WI38 (cell line): ENCODE measurements at regions not wholly inside any gene's neighbourhood (a gene's known extent, or its start where the extent isn't known, plus 50 kb on each side); places are given as distances from the start of the nearest gene placed in this dataset.

ENCODE experiments used
- H3K4me3 ChIP-seq: 2 replicates; pipeline ENCODE4 v1.5.1; 2011; ENCODE audit warnings: low read depth, mild to moderate bottlenecking, control low read depth, low read length
- CTCF ChIP-seq: IDR thresholded peaks from 2 replicates; pipeline ENCODE4 v1.5.1; 2012; ENCODE audit warnings: low read depth, mild to moderate bottlenecking, control low read depth, low read length

DNA sequence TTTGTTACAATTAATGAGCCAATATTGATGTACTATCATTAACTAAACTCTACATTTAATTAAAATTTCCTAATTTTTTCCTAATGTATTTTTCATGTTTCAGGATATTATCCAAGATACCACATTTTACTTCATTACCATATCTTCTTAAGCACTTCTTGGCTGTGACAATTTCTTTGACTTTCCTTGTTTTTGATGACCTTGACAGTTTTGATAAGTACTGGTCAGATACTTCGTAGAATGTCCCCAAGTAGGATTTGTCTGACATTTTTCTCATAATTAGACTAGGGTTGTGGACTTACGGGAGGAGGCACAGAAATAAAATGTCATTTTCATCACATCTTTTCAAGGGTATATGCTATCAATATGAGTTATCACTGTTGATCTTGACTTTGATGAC, 700.9 kb downstream of the BCL11B start:
- TF ChIP-seq CTCF = no peak
- H3K4me3 ChIP-seq = no peak overlapping the region

GRCh38 chr14:98573082-98573481, 698.9 kb downstream of the BCL11B start:
- no peak for TF ChIP-seq CTCF
- H3K4me3 ChIP-seq = no peak overlapping the region

DNA sequence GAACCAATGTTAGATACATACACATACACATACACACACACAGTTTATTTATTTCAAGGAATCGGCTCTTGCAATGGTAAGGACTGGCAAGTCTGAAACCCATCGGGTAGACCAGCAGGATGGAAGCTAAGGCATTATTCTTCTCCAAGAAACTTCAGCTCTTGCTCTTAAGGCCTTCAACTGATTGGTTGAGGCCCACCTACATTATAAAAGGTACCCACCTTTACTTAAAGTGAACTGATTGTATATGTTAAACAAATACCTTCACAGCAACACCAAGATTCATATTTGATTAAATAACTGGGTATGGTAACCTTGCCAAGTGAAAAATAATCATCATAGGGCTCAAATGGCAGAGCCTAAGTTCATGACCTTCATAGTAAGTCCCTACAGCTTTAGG, 695.5 kb downstream of the BCL11B start:
- TF ChIP-seq CTCF = no peak
- no peak overlapping the region for H3K4me3 ChIP-seq

DNA sequence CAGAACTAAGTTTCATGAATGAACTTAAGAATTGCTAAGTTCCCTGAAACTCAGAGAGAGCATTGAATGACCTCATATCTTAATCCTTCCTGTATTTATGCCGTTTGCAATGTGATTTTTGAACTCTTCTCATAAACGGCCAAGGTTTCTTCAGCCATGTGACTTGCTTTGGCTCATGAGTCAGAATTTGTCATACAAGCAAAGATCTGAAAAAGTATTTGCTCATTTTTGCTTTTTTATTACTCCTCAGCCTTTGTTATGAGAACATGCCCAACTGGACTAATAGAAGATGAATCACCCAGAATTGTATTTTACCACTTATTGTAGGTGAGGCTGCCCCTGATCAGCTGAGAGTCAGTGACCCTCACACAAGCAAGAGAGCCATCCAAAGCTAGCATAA, 693.8 kb downstream of the BCL11B start:
- TF ChIP-seq CTCF = no peak
- H3K4me3 ChIP-seq = no peak overlapping the region

DNA sequence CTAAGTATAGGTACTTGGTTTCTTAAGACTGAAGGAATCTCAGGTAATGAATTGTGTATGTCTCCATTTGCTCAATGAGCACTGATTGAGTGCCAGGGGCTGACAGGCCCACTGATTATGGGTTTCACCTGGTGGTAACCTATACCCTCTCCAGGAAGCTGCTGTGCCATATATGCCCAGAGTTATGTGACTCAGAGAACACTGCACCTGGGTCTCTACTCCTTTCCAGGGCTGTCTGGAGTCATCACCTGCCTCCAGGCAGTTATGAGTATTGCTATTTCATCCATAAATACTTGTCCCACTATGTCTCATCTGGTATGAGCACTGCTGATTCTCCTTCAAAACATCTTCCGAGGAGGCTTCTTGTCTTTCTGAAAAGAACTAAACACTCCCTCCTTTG, 692.9 kb downstream of the BCL11B start:
- no peak for TF ChIP-seq CTCF
- H3K4me3 ChIP-seq = no peak overlapping the region

- TF ChIP-seq CTCF = no peak
- no peak overlapping the region for H3K4me3 ChIP-seq
Observed at GRCh38 chr14:98580131-98580678, 691.8 kb downstream of the BCL11B start.

DNA sequence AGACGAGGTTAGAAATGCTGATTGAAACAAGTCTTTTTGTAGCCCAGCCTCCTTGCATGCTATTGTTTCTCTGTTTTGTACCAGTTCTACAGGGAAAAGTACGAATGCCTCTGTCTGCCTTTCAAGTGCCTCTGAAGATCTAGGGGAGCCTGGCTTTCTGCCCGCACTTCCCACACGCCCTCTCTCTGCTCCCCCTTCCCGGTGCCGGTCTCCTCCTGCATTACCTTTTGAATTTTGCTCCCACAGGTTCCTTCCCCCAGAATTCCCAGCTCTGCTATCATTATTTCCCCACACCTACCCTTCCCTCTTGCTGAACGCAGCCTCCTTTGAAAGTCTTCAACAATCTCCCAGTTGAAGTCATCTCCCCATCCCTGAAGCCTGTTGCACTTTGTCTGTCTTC, 689.7 kb downstream of the BCL11B start:
- no peak for TF ChIP-seq CTCF
- H3K4me3 ChIP-seq = no peak overlapping the region
